ENCODE measurements at regions not wholly inside any gene's neighbourhood (a gene's known extent, or its start where the extent isn't known, plus 50 kb on each side); places are given as distances from the start of the nearest gene placed in this dataset.

- Histone ChIP-seq H2AFZ (ENCODE audit: low read length) (no peak overlapping the region), H2BK15ac (ENCODE audit: low read length) (no peak overlapping the region), H3K79me1 (ENCODE audit: low read depth, low read length) (no peaks in the 10 kb centered on the region), H2BK5ac (ENCODE audit: low read length) (no peak overlapping the region), H3K9me3 (replicated peaks in 1 of 2; ENCODE audit: control insufficient read depth in 2 of 2, insufficient read depth in 1 of 2, low read depth in 1 of 2, low read length in 2 of 2) (no peaks in the 10 kb centered on the region), H4K8ac (ENCODE audit: low read depth, low read length) (no peak overlapping the region), H2BK120ac (ENCODE audit: low read depth, low read length) (no peak overlapping the region), H3K27ac (replicated peaks; ENCODE audit: low read length) (no peak overlapping the region), H3K4me3 (ENCODE audit: low read length in 2 of 2) (no peak overlapping the region), H3K27me3 (ENCODE audit: control insufficient read depth in 3 of 3, insufficient read depth in 3 of 3, low read depth in 1 of 3, low read length in 3 of 3) (no peaks in the 10 kb centered on the region), H3K4me1 (ENCODE audit: control insufficient read depth in 2 of 2, insufficient read depth in 1 of 2, low read depth in 1 of 2, low read length in 2 of 2) (no peaks in the 10 kb centered on the region), H3K18ac (ENCODE audit: low read length) (no peak overlapping the region), H2AK5ac (ENCODE audit: low read depth, low read length) (no peak overlapping the region), H3K36me3 (replicated peaks in 1 of 2; ENCODE audit: control insufficient read depth in 2 of 2, insufficient read depth in 2 of 2, low read length in 2 of 2) (no peaks in the 10 kb centered on the region), H3K9ac (ENCODE audit: low read depth, low read length, poor library complexity) (no peak overlapping the region), H2BK12ac (ENCODE audit: low read length) (no peak overlapping the region), H4K91ac (ENCODE audit: low read depth, low read length, poor library complexity) (no peak overlapping the region), H3K4me2 (ENCODE audit: insufficient read depth, low read length, poor library complexity, severe bottlenecking) (no peak overlapping the region), H3K23ac (ENCODE audit: low read depth, low read length, poor library complexity) (no peak overlapping the region), H3K14ac (ENCODE audit: low read length) (no peak overlapping the region), H3K4ac (ENCODE audit: low read length) (no peak overlapping the region)
- no peak for DNase-seq (ENCODE audit: low spot score)
- no CpG with 5 or more reads among the region's 7 CpGs for WGBS, 2 donors (ENCODE audit: extremely low coverage in 2 of 2, insufficient read length in 2 of 2, insufficient replicate concordance in 1 of 2)
Measured at GRCh38 chr12:112584266-112584722, 165.5 kb downstream of the PTPN11 start.

- H2AFZ ChIP-seq (ENCODE audit: low read length) = no peak overlapping the region
- H3K9ac ChIP-seq (ENCODE audit: low read depth, low read length, poor library complexity) = no peak overlapping the region
- H3K79me1 ChIP-seq (ENCODE audit: low read depth, low read length) = no peaks in the 10 kb centered on the region
- H3K18ac ChIP-seq (ENCODE audit: low read length) = no peak overlapping the region
- DNase-seq (ENCODE audit: low spot score) = no peak
- no peak overlapping the region for H3K27ac ChIP-seq (replicated peaks; ENCODE audit: low read length)
- no peak overlapping the region for H3K4ac ChIP-seq (ENCODE audit: low read length)
- H2BK12ac ChIP-seq (ENCODE audit: low read length) = no peak overlapping the region
- H3K36me3 ChIP-seq (replicated peaks in 1 of 2; ENCODE audit: control insufficient read depth in 2 of 2, insufficient read depth in 2 of 2, low read length in 2 of 2) = no peaks in the 10 kb centered on the region
- no peaks in the 10 kb centered on the region for H3K9me3 ChIP-seq (replicated peaks in 1 of 2; ENCODE audit: control insufficient read depth in 2 of 2, insufficient read depth in 1 of 2, low read depth in 1 of 2, low read length in 2 of 2)
- H3K14ac ChIP-seq (ENCODE audit: low read length) = no peak overlapping the region
- H4K91ac ChIP-seq (ENCODE audit: low read depth, low read length, poor library complexity) = no peak overlapping the region
- peaks cover 0 to 2% of the 10 kb centered on the region in 2 donors for H3K4me1 ChIP-seq (ENCODE audit: control insufficient read depth in 2 of 2, insufficient read depth in 1 of 2, low read depth in 1 of 2, low read length in 2 of 2)
- H2BK5ac ChIP-seq (ENCODE audit: low read length) = no peak overlapping the region
- no CpG with 5 or more reads among the region's 5 CpGs for WGBS, 2 donors (ENCODE audit: extremely low coverage in 2 of 2, insufficient read length in 2 of 2, insufficient replicate concordance in 1 of 2)
- no peak overlapping the region for H2AK5ac ChIP-seq (ENCODE audit: low read depth, low read length)
- no peaks in the 10 kb centered on the region for H3K27me3 ChIP-seq (ENCODE audit: control insufficient read depth in 3 of 3, insufficient read depth in 3 of 3, low read depth in 1 of 3, low read length in 3 of 3)
- H3K4me2 ChIP-seq (ENCODE audit: insufficient read depth, low read length, poor library complexity, severe bottlenecking) = no peak overlapping the region
- H4K8ac ChIP-seq (ENCODE audit: low read depth, low read length) = no peak overlapping the region
- H3K23ac ChIP-seq (ENCODE audit: low read depth, low read length, poor library complexity) = no peak overlapping the region
- H2BK120ac ChIP-seq (ENCODE audit: low read depth, low read length) = no peak overlapping the region
- no peak overlapping the region for H3K4me3 ChIP-seq (ENCODE audit: low read length in 2 of 2)
- H2BK15ac ChIP-seq (ENCODE audit: low read length) = no peak overlapping the region
Measured at GRCh38 chr12:112586148-112586783, 167.5 kb downstream of the PTPN11 start.

GRCh38 chr12:112589275-112589674, 170.5 kb downstream of the PTPN11 start:
- H3K14ac ChIP-seq (ENCODE audit: low read length) = no peak overlapping the region
- H2AFZ ChIP-seq (ENCODE audit: low read length) = no peak overlapping the region
- no peak overlapping the region for H3K4me2 ChIP-seq (ENCODE audit: insufficient read depth, low read length, poor library complexity, severe bottlenecking)
- no peak overlapping the region for H2BK5ac ChIP-seq (ENCODE audit: low read length)
- no peak overlapping the region for H2AK5ac ChIP-seq (ENCODE audit: low read depth, low read length)
- peaks cover 0 to 2% of the 10 kb centered on the region in 2 donors for H3K4me1 ChIP-seq (ENCODE audit: control insufficient read depth in 2 of 2, insufficient read depth in 1 of 2, low read depth in 1 of 2, low read length in 2 of 2)
- H3K4me3 ChIP-seq (ENCODE audit: low read length in 2 of 2) = no peak overlapping the region
- no peak overlapping the region for H2BK15ac ChIP-seq (ENCODE audit: low read length)
- H4K91ac ChIP-seq (ENCODE audit: low read depth, low read length, poor library complexity) = no peak overlapping the region
- no peak overlapping the region for H3K4ac ChIP-seq (ENCODE audit: low read length)
- H4K8ac ChIP-seq (ENCODE audit: low read depth, low read length) = no peak overlapping the region
- no peaks in the 10 kb centered on the region for H3K36me3 ChIP-seq (replicated peaks in 1 of 2; ENCODE audit: control insufficient read depth in 2 of 2, insufficient read depth in 2 of 2, low read length in 2 of 2)
- no peak overlapping the region for H3K9ac ChIP-seq (ENCODE audit: low read depth, low read length, poor library complexity)
- H3K23ac ChIP-seq (ENCODE audit: low read depth, low read length, poor library complexity) = no peak overlapping the region
- no peak for DNase-seq (ENCODE audit: low spot score)
- no peak overlapping the region for H2BK120ac ChIP-seq (ENCODE audit: low read depth, low read length)
- no peak overlapping the region for H3K27ac ChIP-seq (replicated peaks; ENCODE audit: low read length)
- WGBS, 2 donors (ENCODE audit: extremely low coverage in 2 of 2, insufficient read length in 2 of 2, insufficient replicate concordance in 1 of 2) = no CpG with 5 or more reads among the region's 1 CpG
- no peaks in the 10 kb centered on the region for H3K27me3 ChIP-seq (ENCODE audit: control insufficient read depth in 3 of 3, insufficient read depth in 3 of 3, low read depth in 1 of 3, low read length in 3 of 3)
- H2BK12ac ChIP-seq (ENCODE audit: low read length) = no peak overlapping the region
- H3K18ac ChIP-seq (ENCODE audit: low read length) = no peak overlapping the region
- H3K9me3 ChIP-seq (replicated peaks in 1 of 2; ENCODE audit: control insufficient read depth in 2 of 2, insufficient read depth in 1 of 2, low read depth in 1 of 2, low read length in 2 of 2) = no peaks in the 10 kb centered on the region
- no peaks in the 10 kb centered on the region for H3K79me1 ChIP-seq (ENCODE audit: low read depth, low read length)

GRCh38 chr12:112590281-112590680, 171.5 kb downstream of the PTPN11 start:
- no peak overlapping the region for H2AFZ ChIP-seq (ENCODE audit: low read length)
- H2BK120ac ChIP-seq (ENCODE audit: low read depth, low read length) = no peak overlapping the region
- H3K4me2 ChIP-seq (ENCODE audit: insufficient read depth, low read length, poor library complexity, severe bottlenecking) = no peak overlapping the region
- H3K9me3 ChIP-seq (replicated peaks in 1 of 2; ENCODE audit: control insufficient read depth in 2 of 2, insufficient read depth in 1 of 2, low read depth in 1 of 2, low read length in 2 of 2) = no peaks in the 10 kb centered on the region
- no peaks in the 10 kb centered on the region for H3K27me3 ChIP-seq (ENCODE audit: control insufficient read depth in 3 of 3, insufficient read depth in 3 of 3, low read depth in 1 of 3, low read length in 3 of 3)
- H3K79me1 ChIP-seq (ENCODE audit: low read depth, low read length) = no peaks in the 10 kb centered on the region
- H4K8ac ChIP-seq (ENCODE audit: low read depth, low read length) = no peak overlapping the region
- no peak for DNase-seq (ENCODE audit: low spot score)
- no peak overlapping the region for H2BK5ac ChIP-seq (ENCODE audit: low read length)
- no peak overlapping the region for H3K23ac ChIP-seq (ENCODE audit: low read depth, low read length, poor library complexity)
- H3K9ac ChIP-seq (ENCODE audit: low read depth, low read length, poor library complexity) = no peak overlapping the region
- H2AK5ac ChIP-seq (ENCODE audit: low read depth, low read length) = no peak overlapping the region
- no CpG with 5 or more reads among the region's 3 CpGs for WGBS, 2 donors (ENCODE audit: extremely low coverage in 2 of 2, insufficient read length in 2 of 2, insufficient replicate concordance in 1 of 2)
- H2BK12ac ChIP-seq (ENCODE audit: low read length) = no peak overlapping the region
- H4K91ac ChIP-seq (ENCODE audit: low read depth, low read length, poor library complexity) = no peak overlapping the region
- H3K36me3 ChIP-seq (replicated peaks in 1 of 2; ENCODE audit: control insufficient read depth in 2 of 2, insufficient read depth in 2 of 2, low read length in 2 of 2) = no peaks in the 10 kb centered on the region
- no peak overlapping the region for H3K14ac ChIP-seq (ENCODE audit: low read length)
- no peak overlapping the region for H3K4ac ChIP-seq (ENCODE audit: low read length)
- no peak overlapping the region for H3K18ac ChIP-seq (ENCODE audit: low read length)
- peaks cover 0 to 2% of the 10 kb centered on the region in 2 donors for H3K4me1 ChIP-seq (ENCODE audit: control insufficient read depth in 2 of 2, insufficient read depth in 1 of 2, low read depth in 1 of 2, low read length in 2 of 2)
- H2BK15ac ChIP-seq (ENCODE audit: low read length) = no peak overlapping the region
- H3K27ac ChIP-seq (replicated peaks; ENCODE audit: low read length) = no peak overlapping the region
- H3K4me3 ChIP-seq (ENCODE audit: low read length in 2 of 2) = no peak overlapping the region

Measured in neuronal stem cell (in vitro differentiated cells).